ENCODE measurements at regions not wholly inside any gene's neighbourhood (a gene's known extent, or its start where the extent isn't known, plus 50 kb on each side); places are given as distances from the start of the nearest gene placed in this dataset.
"Not testable (repeated sequence)": the region's sequence is repeated elsewhere in the genome, so short reads cannot be mapped to it uniquely, and the experiment has no call there.

- DNase-seq (ENCODE audit: low spot score); in situ Hi-C loops (cut with MboI; ENCODE audit: low sequenced_read_pairs, unreplicated experiment): not testable (repeated sequence)
These were observed 119.9 kb upstream of the AKAP13 start for GRCh38 chr15:85260526-85260925.

DNA sequence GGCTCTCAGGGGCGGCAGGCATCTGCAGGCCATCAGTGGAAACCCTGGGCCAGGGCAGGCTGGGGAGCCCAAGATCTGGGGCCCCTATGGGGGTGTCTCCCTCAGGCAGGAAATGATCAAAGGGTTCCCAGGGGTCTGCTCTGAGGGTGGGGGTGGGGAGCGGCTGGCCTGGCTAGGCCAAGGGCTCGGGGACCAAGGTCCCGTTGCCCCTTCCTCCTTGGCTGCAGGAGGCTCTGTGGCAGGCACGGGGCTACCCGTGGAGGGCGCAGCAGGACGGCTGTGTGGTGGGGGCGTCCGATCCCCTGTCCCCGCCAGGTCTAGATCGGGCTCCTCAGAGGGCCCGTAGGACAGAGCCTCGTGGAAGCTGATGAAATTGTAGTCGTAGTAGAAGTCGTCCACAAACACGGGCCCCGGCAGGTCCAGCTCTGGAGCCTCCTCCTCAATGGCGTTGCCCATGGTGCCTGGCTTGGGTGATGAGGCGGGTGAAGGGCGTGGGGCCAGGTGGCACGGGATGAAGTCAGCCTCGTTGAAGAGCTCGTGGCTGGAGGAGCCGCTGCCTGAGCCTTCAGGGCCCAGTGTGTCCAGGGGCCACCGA lies 117.8 kb upstream of the AKAP13 start:
- in situ Hi-C loops (cut with MboI; ENCODE audit: low sequenced_read_pairs, unreplicated experiment); DNase-seq (ENCODE audit: low spot score): not testable (repeated sequence)

DNA sequence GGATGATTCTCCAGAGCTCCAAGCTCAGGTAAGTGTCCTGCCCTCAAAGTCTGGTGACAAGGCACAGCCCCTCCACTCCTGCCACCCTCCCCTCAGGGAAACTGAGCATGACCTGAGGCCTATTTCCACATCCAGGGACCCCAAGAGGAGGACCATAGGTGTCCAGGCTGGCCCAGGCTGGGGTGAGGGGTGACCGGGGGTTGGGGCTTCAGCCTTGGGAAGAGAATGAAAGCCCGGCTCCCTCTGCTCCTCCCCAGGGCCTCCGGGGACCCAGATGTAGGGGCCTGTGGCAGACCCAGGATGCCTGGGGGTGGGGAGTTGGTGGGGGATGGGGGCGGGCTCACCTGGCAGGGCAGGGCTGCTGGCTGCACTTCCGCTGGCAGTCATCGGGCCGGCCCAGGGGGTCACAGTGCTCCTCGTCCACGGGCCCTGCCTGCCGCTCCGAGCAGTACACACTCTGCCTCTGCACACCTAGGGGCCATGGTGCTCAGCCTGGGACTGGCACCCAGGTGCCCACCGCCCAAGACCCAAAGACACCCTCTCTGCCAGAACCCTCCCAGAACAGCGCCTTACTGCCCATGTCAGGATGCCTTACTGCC lies 116.5 kb upstream of the AKAP13 start:
- in situ Hi-C loops (cut with MboI; ENCODE audit: low sequenced_read_pairs, unreplicated experiment); DNase-seq (ENCODE audit: low spot score): not testable (repeated sequence)

DNA sequence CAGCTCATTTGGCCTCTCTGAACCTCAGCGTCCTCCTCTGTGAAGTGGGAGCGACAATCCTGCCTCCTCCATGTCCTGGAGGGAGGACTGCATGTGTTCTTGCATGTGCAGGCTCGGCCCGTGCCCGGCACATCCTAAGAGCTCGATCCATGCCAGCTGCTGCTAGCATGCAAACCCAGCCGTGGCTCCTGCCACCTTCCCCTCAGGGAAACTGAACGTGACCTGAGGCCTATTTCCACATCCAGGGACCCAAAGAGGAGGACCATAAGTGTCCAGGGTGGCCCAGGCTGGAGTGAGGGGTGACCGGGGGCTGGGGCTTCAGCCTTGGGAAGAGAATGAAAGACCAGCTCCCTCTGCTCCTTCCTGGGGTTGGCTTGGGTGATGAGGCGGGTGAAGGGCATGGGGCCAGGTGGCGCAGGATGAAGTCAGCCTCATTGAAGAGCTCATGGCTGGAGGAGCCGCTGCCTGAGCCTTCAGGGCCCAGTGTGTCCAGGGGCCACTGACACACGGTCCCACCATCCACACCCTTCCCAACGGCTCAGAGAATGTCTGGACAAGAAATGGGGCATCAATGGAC lies 115.7 kb upstream of the AKAP13 start:
- in situ Hi-C loops (cut with MboI; ENCODE audit: low sequenced_read_pairs, unreplicated experiment); DNase-seq (ENCODE audit: low spot score): not testable (repeated sequence)

- in situ Hi-C loops (cut with MboI; ENCODE audit: low sequenced_read_pairs, unreplicated experiment); DNase-seq (ENCODE audit: low spot score): not testable (repeated sequence)
These were observed 113.1 kb upstream of the AKAP13 start for GRCh38 chr15:85267158-85267857.

DNA sequence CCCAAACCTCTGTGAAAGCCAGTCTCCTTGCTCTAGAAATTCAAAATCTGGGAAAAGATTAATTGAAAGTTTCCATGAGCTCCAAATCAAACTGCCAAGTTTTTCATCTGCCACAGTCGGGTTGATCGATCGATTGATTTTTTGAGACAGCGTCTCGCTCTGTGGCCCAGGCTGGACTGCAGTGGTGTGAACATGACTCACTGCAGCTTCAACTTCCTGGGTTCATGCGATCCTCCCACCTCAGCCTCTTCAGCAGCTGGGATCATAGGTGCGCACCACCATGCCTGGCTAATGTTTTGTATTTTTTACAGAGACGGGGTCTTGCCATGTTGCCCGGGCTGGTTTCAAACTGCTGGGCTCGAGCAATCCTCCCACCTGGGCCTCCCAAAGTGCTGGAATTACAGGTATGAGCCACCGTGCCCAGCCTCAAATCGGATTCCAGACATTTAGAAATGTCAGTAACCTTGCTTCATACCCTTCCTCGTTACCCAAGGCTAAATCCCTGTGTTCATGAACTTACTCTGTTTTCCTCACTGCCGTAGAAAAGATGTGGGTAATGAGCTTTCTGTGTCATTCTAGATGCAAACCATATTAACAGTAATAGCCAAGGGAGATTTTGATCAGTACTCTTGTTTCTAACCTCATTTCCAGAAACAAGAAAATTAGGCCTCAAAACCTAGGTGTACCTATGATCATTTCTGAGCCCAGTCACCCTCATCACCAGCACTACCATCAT lies 105.9 kb upstream of the AKAP13 start:
- DNase-seq (ENCODE audit: low spot score): no peak
- in situ Hi-C loops (cut with MboI; ENCODE audit: low sequenced_read_pairs, unreplicated experiment): loop anchor here (25.0 kb wide), 2 partner anchors 112 to 212 kb away; no protein-coding TSS in a partner anchor
- no peak for TF ChIP-seq CTCF (IDR thresholded peaks at IDR 0.05; ENCODE audit: borderline replicate concordance, control extremely low read depth, extremely low read depth, insufficient read depth, missing control alignments)

DNA sequence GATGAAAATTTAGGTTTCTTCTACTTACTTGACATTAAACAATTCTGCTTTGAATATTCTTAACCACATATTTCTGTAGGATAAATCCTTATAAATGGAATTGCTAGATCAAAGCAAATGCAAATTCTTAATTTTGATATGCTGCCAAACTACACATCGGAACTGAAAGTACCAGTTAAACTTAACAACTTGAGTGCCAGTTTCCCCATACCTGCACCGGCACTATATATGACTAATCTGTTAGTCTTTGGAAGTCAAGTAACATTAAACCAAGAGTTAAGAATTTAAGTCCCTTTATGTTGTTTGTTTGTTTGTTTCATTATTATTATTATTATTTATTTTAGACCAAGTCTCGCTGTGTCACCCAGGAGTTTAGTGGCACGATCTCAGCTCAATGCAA lies 103.9 kb upstream of the AKAP13 start:
- no peak for DNase-seq (ENCODE audit: low spot score)
- TF ChIP-seq CTCF (IDR thresholded peaks at IDR 0.05; ENCODE audit: borderline replicate concordance, control extremely low read depth, extremely low read depth, insufficient read depth, missing control alignments): no peak
- in situ Hi-C loops (cut with MboI; ENCODE audit: low sequenced_read_pairs, unreplicated experiment): loop anchor here (25.0 kb wide), 2 partner anchors 114 to 214 kb away; no protein-coding TSS in a partner anchor

- in situ Hi-C loops (cut with MboI; ENCODE audit: low sequenced_read_pairs, unreplicated experiment): loop anchor here (25.0 kb wide), 2 partner anchors 115 to 215 kb away; no protein-coding TSS in a partner anchor
- DNase-seq (ENCODE audit: low spot score): no peak
- no peak for TF ChIP-seq CTCF (IDR thresholded peaks at IDR 0.05; ENCODE audit: borderline replicate concordance, control extremely low read depth, extremely low read depth, insufficient read depth, missing control alignments)
These were observed 103.5 kb upstream of the AKAP13 start for GRCh38 chr15:85276921-85277320.

GRCh38 chr15:85277847-85278370 lies 102.5 kb upstream of the AKAP13 start:
- TF ChIP-seq CTCF (IDR thresholded peaks at IDR 0.05; ENCODE audit: borderline replicate concordance, control extremely low read depth, extremely low read depth, insufficient read depth, missing control alignments): no peak
- in situ Hi-C loops (cut with MboI; ENCODE audit: low sequenced_read_pairs, unreplicated experiment): loop anchor here (25.0 kb wide), 2 partner anchors 116 to 216 kb away; no protein-coding TSS in a partner anchor
- no peak for DNase-seq (ENCODE audit: low spot score)

Measured in GM13976 (cell line).